ENCODE measurements at regions not wholly inside any gene's neighbourhood (a gene's known extent, or its start where the extent isn't known, plus 50 kb on each side); places are given as distances from the start of the nearest gene placed in this dataset.
"Not testable (repeated sequence)": the region's sequence is repeated elsewhere in the genome, so short reads cannot be mapped to it uniquely, and the experiment has no call there.

GRCh38 chr22:19598054-19598855, 74.0 kb upstream of the CLDN5 start:
- DNase-seq (ENCODE audit: extremely low read depth in 1 of 11, low read depth in 9 of 11, low spot score in 4 of 11): no peak

GRCh38 chr22:19599004-19599403, 74.8 kb upstream of the CLDN5 start:
- DNase-seq (ENCODE audit: extremely low read depth in 1 of 11, low read depth in 9 of 11, low spot score in 4 of 11): no peak

- DNase-seq (ENCODE audit: extremely low read depth in 1 of 11, low read depth in 9 of 11, low spot score in 4 of 11): no peak
These were observed 75.5 kb upstream of the CLDN5 start for GRCh38 chr22:19599626-19600243.

GRCh38 chr22:19603346-19603745, 79.1 kb upstream of the CLDN5 start:
- DNase-seq (ENCODE audit: extremely low read depth in 1 of 11, low read depth in 9 of 11, low spot score in 4 of 11): not testable (repeated sequence)

- DNase-seq (ENCODE audit: extremely low read depth in 1 of 11, low read depth in 9 of 11, low spot score in 4 of 11): no peak
These were observed 79.6 kb upstream of the CLDN5 start for GRCh38 chr22:19603767-19604166.

- DNase-seq (ENCODE audit: extremely low read depth in 1 of 11, low read depth in 9 of 11, low spot score in 4 of 11): no peak
These were observed 80.6 kb upstream of the CLDN5 start for GRCh38 chr22:19604711-19605268.

GRCh38 chr22:19605508-19606331, 81.5 kb upstream of the CLDN5 start:
- DNase-seq (ENCODE audit: extremely low read depth in 1 of 11, low read depth in 9 of 11, low spot score in 4 of 11): no peak

GRCh38 chr22:19606332-19607191, 82.4 kb upstream of the CLDN5 start:
- no peak for DNase-seq (ENCODE audit: extremely low read depth in 1 of 11, low read depth in 9 of 11, low spot score in 4 of 11)

- DNase-seq (ENCODE audit: extremely low read depth in 1 of 11, low read depth in 9 of 11, low spot score in 4 of 11): no peak
These were observed 83.2 kb upstream of the CLDN5 start for GRCh38 chr22:19607192-19608002.

- no peak for DNase-seq (ENCODE audit: extremely low read depth in 1 of 11, low read depth in 9 of 11, low spot score in 4 of 11)
These were observed 83.9 kb upstream of the CLDN5 start for GRCh38 chr22:19608003-19608690.

- DNase-seq (ENCODE audit: extremely low read depth in 1 of 11, low read depth in 9 of 11, low spot score in 4 of 11): not testable (repeated sequence)
These were observed 85.5 kb upstream of the CLDN5 start for GRCh38 chr22:19609753-19610152.

GRCh38 chr22:19610518-19611253, 86.5 kb upstream of the CLDN5 start:
- no peak for DNase-seq (ENCODE audit: extremely low read depth in 1 of 11, low read depth in 9 of 11, low spot score in 4 of 11)

- no peak for DNase-seq (ENCODE audit: extremely low read depth in 1 of 11, low read depth in 9 of 11, low spot score in 4 of 11)
These were observed 87.4 kb upstream of the CLDN5 start for GRCh38 chr22:19611590-19611989.

GRCh38 chr22:19612866-19613572, 88.8 kb upstream of the CLDN5 start:
- DNase-seq (ENCODE audit: extremely low read depth in 1 of 11, low read depth in 9 of 11, low spot score in 4 of 11): no peak

- DNase-seq (ENCODE audit: extremely low read depth in 1 of 11, low read depth in 9 of 11, low spot score in 4 of 11): no peak
These were observed 90.3 kb upstream of the CLDN5 start for GRCh38 chr22:19614536-19614863.

GRCh38 chr22:19615001-19615461, 90.8 kb upstream of the CLDN5 start:
- no peak for DNase-seq (ENCODE audit: extremely low read depth in 1 of 11, low read depth in 9 of 11, low spot score in 4 of 11)
